HepG2 (cell line): ENCODE measurements at regions not wholly inside any gene's neighbourhood (a gene's known extent, or its start where the extent isn't known, plus 50 kb on each side); places are given as distances from the start of the nearest gene placed in this dataset.

Experiments
- FOXK1 ChIP-seq: sonication (generic); formaldehyde crosslinking; IDR thresholded peaks from 2 replicates; pipeline ENCODE4 v1.4.0; 2020; ENCODE audit warnings: low read depth, missing genetic modification reagents, borderline replicate concordance
- HMG20A ChIP-seq: IDR thresholded peaks from 2 replicates; pipeline ENCODE4 v1.6.1; 2016; ENCODE audit warnings: borderline replicate concordance
- JUNB ChIP-seq: sonication (generic); formaldehyde crosslinking; IDR thresholded peaks from 2 replicates; pipeline ENCODE4 v1.8.0; 2022; ENCODE audit warnings: missing genetic modification reagents, mild to moderate bottlenecking, borderline replicate concordance
- KMT2B ChIP-seq: IDR thresholded peaks from 2 replicates; pipeline ENCODE4 v1.6.1; 2016; ENCODE audit warnings: missing genetic modification reagents, missing compliant biosample characterization
- MBD4 ChIP-seq: IDR thresholded peaks from 2 replicates; pipeline ENCODE4 v1.6.1; 2012; ENCODE audit warnings: low read length, inconsistent platforms, borderline replicate concordance
- NFYB ChIP-seq: sonication (generic); formaldehyde crosslinking; IDR thresholded peaks from 2 replicates; pipeline ENCODE4 v1.4.0; 2020; ENCODE audit warnings: missing genetic modification reagents
- RXRB ChIP-seq: IDR thresholded peaks from 2 replicates; pipeline ENCODE4 v1.6.1; 2016; ENCODE audit warnings: borderline replicate concordance, missing genetic modification reagents, missing compliant biosample characterization
- ZFP1 ChIP-seq: IDR thresholded peaks from 2 replicates; pipeline ENCODE4 v1.6.1; 2016
- ZMYM2 ChIP-seq: sonication (generic); formaldehyde crosslinking; IDR thresholded peaks from 2 replicates; pipeline ENCODE4 v1.8.0; 2022; ENCODE audit warnings: mild to moderate bottlenecking, missing genetic modification reagents
- ZNF234 ChIP-seq: sonication (generic); formaldehyde crosslinking; conservative IDR thresholded peaks from 2 replicates; pipeline ENCODE4 v1.5.1; 2020; ENCODE audit warnings: mild to moderate bottlenecking, missing genetic modification reagents
- ZNF329 ChIP-seq: sonication (generic); formaldehyde crosslinking; IDR thresholded peaks from 2 replicates; pipeline ENCODE4 v1.9.0; 2021; ENCODE audit warnings: low read depth, mild to moderate bottlenecking, missing genetic modification reagents
- ZNF350 ChIP-seq: sonication (generic); formaldehyde crosslinking; IDR thresholded peaks from 2 replicates; pipeline ENCODE4 v1.4.0; 2020; ENCODE audit warnings: mild to moderate bottlenecking, low read depth, missing genetic modification reagents, borderline replicate concordance
- ZNF446 ChIP-seq: sonication (generic); formaldehyde crosslinking; IDR thresholded peaks from 2 replicates; pipeline ENCODE4 v1.5.0; 2020; ENCODE audit warnings: mild to moderate bottlenecking, missing genetic modification reagents
- ZNF569 ChIP-seq: sonication (generic); formaldehyde crosslinking; IDR thresholded peaks from 2 replicates; pipeline ENCODE4 v1.5.0; 2020; ENCODE audit warnings: mild to moderate bottlenecking, missing genetic modification reagents, moderate library complexity, borderline replicate concordance
- ZNF577 ChIP-seq: sonication (generic); formaldehyde crosslinking; IDR thresholded peaks from 2 replicates; pipeline ENCODE4 v1.4.0; 2020; ENCODE audit warnings: mild to moderate bottlenecking, low read depth, missing genetic modification reagents, borderline replicate concordance
- ZNF687 ChIP-seq: sonication (generic); formaldehyde crosslinking; IDR thresholded peaks from 2 replicates; pipeline ENCODE4 v1.5.1; 2020; ENCODE audit warnings: mild to moderate bottlenecking, missing genetic modification reagents, moderate library complexity
- ZNF83 ChIP-seq: sonication (generic); formaldehyde crosslinking; IDR thresholded peaks from 2 replicates; pipeline ENCODE4 v1.4.0; 2020; ENCODE audit warnings: missing genetic modification reagents, mild to moderate bottlenecking, borderline replicate concordance
- ZUFSP ChIP-seq: sonication (generic); formaldehyde crosslinking; IDR thresholded peaks from 2 replicates; pipeline ENCODE4 v1.9.0; 2021; ENCODE audit warnings: missing genetic modification reagents, mild to moderate bottlenecking, borderline replicate concordance
- TF ChIP-seq, protein P1 (sequence below): sonication (generic); formaldehyde crosslinking; IDR thresholded peaks from 2 replicates; pipeline ENCODE4 v1.4.0; 2020; ENCODE audit warnings: missing genetic modification reagents
- TF ChIP-seq, protein P2 (sequence below): sonication (generic); formaldehyde crosslinking; IDR thresholded peaks from 2 replicates; pipeline ENCODE4 v1.4.0; 2020; ENCODE audit warnings: missing genetic modification reagents

DNA sequence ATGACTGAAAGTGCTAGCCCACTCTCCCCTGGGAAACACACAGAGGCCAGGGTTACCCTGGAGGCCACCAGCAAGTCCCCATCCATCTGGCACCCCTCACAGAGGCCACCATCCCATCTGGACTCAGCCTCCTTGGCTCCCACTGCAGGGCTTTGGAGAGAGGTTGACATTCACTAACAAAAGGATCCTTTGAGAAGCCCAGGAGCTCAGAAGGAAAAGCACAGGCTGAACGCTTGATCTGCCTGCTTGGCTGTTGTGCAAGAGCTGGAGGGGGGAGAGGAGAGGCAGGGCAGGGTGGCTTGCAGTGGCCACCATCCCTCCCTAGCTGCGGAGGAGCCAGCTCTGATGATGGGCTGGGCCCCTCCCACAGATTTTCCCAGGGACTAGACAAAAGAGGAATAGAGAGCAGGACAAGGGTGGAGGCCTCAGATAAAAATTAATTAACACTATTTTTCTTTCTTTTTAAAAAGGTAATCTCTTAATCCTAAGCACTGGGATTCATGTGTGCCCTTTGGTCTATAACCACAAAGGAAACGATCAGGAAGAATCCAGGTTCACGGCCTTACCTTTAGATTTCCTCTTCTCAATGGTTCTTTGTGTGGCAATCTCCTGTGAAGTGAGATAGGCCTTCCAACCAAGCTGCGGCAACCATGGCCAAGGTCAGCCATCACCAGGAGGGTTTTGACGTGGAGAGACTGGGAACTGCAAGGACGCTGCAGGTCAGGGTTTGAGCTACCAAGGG lies 154.7 kb downstream of the BARX2 start (continued):
- no peak for TF ChIP-seq KMT2B (CRISPR knock-in tag)
- TF ChIP-seq, protein P1, sequence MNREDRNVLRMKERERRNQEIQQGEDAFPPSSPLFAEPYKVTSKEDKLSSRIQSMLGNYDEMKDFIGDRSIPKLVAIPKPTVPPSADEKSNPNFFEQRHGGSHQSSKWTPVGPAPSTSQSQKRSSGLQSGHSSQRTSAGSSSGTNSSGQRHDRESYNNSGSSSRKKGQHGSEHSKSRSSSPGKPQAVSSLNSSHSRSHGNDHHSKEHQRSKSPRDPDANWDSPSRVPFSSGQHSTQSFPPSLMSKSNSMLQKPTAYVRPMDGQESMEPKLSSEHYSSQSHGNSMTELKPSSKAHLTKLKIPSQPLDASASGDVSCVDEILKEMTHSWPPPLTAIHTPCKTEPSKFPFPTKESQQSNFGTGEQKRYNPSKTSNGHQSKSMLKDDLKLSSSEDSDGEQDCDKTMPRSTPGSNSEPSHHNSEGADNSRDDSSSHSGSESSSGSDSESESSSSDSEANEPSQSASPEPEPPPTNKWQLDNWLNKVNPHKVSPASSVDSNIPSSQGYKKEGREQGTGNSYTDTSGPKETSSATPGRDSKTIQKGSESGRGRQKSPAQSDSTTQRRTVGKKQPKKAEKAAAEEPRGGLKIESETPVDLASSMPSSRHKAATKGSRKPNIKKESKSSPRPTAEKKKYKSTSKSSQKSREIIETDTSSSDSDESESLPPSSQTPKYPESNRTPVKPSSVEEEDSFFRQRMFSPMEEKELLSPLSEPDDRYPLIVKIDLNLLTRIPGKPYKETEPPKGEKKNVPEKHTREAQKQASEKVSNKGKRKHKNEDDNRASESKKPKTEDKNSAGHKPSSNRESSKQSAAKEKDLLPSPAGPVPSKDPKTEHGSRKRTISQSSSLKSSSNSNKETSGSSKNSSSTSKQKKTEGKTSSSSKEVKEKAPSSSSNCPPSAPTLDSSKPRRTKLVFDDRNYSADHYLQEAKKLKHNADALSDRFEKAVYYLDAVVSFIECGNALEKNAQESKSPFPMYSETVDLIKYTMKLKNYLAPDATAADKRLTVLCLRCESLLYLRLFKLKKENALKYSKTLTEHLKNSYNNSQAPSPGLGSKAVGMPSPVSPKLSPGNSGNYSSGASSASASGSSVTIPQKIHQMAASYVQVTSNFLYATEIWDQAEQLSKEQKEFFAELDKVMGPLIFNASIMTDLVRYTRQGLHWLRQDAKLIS (CRISPR knock-in tag): no peak
- TF ChIP-seq HMG20A (CRISPR knock-in tag): 0 out of 2 replicates have a peak, but pooled peaks have one; percentile 15
- TF ChIP-seq, protein P2, sequence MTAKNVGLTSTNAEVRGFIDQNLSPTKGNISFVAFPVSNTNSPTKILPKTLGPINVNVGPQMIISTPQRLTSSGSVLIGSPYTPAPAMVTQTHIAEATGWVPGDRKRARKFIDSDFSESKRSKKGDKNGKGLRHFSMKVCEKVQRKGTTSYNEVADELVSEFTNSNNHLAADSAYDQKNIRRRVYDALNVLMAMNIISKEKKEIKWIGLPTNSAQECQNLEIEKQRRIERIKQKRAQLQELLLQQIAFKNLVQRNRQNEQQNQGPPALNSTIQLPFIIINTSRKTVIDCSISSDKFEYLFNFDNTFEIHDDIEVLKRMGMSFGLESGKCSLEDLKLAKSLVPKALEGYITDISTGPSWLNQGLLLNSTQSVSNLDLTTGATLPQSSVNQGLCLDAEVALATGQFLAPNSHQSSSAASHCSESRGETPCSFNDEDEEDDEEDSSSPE (CRISPR knock-in tag): no peak
- no peak for TF ChIP-seq ZNF234 (CRISPR knock-in tag)
- TF ChIP-seq ZNF569 (CRISPR knock-in tag): no peak
- no peak for TF ChIP-seq FOXK1 (CRISPR knock-in tag)
- TF ChIP-seq ZUFSP (CRISPR knock-in tag): no peak
- no peak for TF ChIP-seq ZFP1 (CRISPR knock-in tag)
- peak; percentile 59 for TF ChIP-seq RXRB (CRISPR knock-in tag)
- TF ChIP-seq ZNF446 (CRISPR knock-in tag): no peak
- no peak for TF ChIP-seq ZMYM2 (CRISPR knock-in tag)
- TF ChIP-seq ZNF687: no peak
- TF ChIP-seq JUNB (CRISPR knock-in tag): no peak
- no peak for TF ChIP-seq ZNF329 (CRISPR knock-in tag)
- TF ChIP-seq MBD4: no peak
- no peak for TF ChIP-seq ZNF83 (CRISPR knock-in tag)
- no peak for TF ChIP-seq NFYB (CRISPR knock-in tag)
- no peak for TF ChIP-seq ZNF350
- no peak for TF ChIP-seq ZNF577
